Activated T-cell treated with anti-CD3 and anti-CD28 coated beads, Interleukin-2, amount 50 U/mL, for 4 hours (primary cell): ENCODE measurements at regions not wholly inside any gene's neighbourhood (a gene's known extent, or its start where the extent isn't known, plus 50 kb on each side); places are given as distances from the start of the nearest gene placed in this dataset.

ENCODE experiments used
- ATAC-seq, 2 donors: fragments of 200-7000 bp; cut with Tn5 transposase; one replicate each; pipeline ENCODE4 v1.10.0; 2021
- DNase-seq: peaks from one replicate; pipeline ENCODE4 v3.0.0-alpha.2; 2020
- H3K27me3 Mint-ChIP-seq: one replicate; pipeline ENCODE4 v1.8.0; 2021; ENCODE audit warnings: low read depth, mixed read lengths
- H3K36me3 Mint-ChIP-seq: one replicate; pipeline ENCODE4 v1.8.0; 2022; ENCODE audit warnings: mixed read lengths; ENCODE audit not compliant: insufficient read depth
- H3K4me1 Mint-ChIP-seq: one replicate; pipeline ENCODE4 v1.8.0; 2021; ENCODE audit warnings: low read depth, mixed read lengths
- H3K4me3 Mint-ChIP-seq: one replicate; pipeline ENCODE4 v1.8.0; 2021; ENCODE audit warnings: mild to moderate bottlenecking, moderate library complexity, mixed read lengths
- H3K9me3 Mint-ChIP-seq: one replicate; pipeline ENCODE4 v1.8.0; 2021; ENCODE audit warnings: mixed read lengths

DNA sequence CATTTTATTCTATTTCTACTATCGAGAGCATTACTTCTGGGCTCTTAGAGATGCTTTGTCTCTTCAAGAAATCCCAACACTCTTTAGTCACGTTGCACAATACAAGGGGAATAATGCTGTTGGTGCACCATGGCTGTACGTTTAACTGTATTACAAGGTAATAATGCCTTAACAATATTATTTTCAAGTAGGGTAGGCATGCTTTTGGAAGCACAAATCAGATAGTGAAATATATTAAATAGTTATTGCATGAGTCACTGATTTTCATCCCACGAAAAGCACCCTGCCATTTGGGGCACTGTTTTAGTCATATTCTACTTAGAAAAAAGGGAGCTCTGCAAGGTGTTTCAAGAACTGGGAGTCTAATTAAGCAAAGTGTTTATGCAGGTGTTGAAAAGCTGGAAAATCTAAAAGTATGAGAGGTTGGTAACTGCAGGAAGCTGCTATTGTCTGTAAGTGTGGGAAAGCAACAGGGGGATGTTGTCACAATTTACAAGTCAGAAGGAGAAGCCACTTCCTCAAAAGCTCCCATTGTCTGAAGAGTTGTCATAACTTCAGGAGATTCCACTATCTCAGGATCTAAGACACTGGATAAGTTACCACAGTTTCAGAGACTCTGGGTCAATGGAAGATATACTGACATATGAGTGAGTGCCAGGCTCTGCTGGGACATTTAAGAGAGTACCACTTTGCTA lies 218.2 kb downstream of the JRKL start:
- H3K4me3 Mint-ChIP-seq, result no peak overlapping the region

GRCh38 chr11:96614101-96614500 lies 224.3 kb downstream of the JRKL start:
- no peak for ATAC-seq
- Mint-ChIP-seq H3K27me3 (peaks cover 3% of the 10 kb centered on the region), H3K9me3 (no peaks in the 10 kb centered on the region)

More for the DNA sequence above, 218.2 kb downstream of the JRKL start:
- Mint-ChIP-seq H3K36me3 (no peaks in the 10 kb centered on the region), H3K4me1 (no peaks in the 10 kb centered on the region), H3K9me3 (no peaks in the 10 kb centered on the region), H3K27me3 (peaks cover 3% of the 10 kb centered on the region)
- ATAC-seq (no peak), DNase-seq (no peak)

DNA sequence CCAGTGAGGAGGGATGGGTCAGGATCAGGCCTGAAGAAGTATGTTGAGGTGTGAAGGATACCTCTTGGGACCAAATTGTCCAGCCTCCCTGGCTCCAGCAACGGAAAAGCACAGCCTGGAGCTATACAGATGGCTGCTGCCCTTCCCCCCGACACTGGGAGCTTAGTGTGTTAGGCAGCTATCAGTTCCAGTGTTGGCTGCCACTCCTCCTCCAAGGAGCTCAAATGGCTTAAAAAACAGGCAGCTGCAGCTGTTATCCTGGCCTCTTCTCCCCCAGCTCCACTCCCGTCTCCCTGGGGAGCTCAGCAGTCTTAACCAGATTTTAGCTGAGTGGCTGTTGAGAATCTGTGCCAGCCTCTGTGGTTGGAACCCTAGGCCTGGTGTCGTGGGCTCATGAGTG lies 225.0 kb downstream of the JRKL start:
- H3K9me3 Mint-ChIP-seq, result no peaks in the 10 kb centered on the region
- H3K27me3 Mint-ChIP-seq, result peaks cover 3% of the 10 kb centered on the region
- no peak overlapping the region for H3K4me3 Mint-ChIP-seq
- no peak for ATAC-seq
- H3K4me1 Mint-ChIP-seq, result no peaks in the 10 kb centered on the region
- H3K36me3 Mint-ChIP-seq, result no peaks in the 10 kb centered on the region
- no peak for DNase-seq

More at GRCh38 chr11:96614101-96614500, 224.3 kb downstream of the JRKL start:
- H3K36me3 Mint-ChIP-seq, result no peaks in the 10 kb centered on the region
- no peak overlapping the region for H3K4me3 Mint-ChIP-seq
- DNase-seq, result no peak
- no peaks in the 10 kb centered on the region for H3K4me1 Mint-ChIP-seq

GRCh38 chr11:96620464-96621044 lies 230.7 kb downstream of the JRKL start:
- ATAC-seq, result no peak
- H3K4me3 Mint-ChIP-seq, result no peak overlapping the region
- no peaks in the 10 kb centered on the region for H3K36me3 Mint-ChIP-seq
- no peaks in the 10 kb centered on the region for H3K4me1 Mint-ChIP-seq
- peaks cover 1% of the 10 kb centered on the region for H3K9me3 Mint-ChIP-seq
- no peaks in the 10 kb centered on the region for H3K27me3 Mint-ChIP-seq
- no peak for DNase-seq

- no peak for ATAC-seq
- Mint-ChIP-seq H3K4me3 (no peak overlapping the region), H3K4me1 (no peaks in the 10 kb centered on the region), H3K27me3 (no peaks in the 10 kb centered on the region), H3K36me3 (no peaks in the 10 kb centered on the region), H3K9me3 (peaks cover 7% of the 10 kb centered on the region)
- no peak for DNase-seq
Measured at GRCh38 chr11:96621161-96621560, 231.3 kb downstream of the JRKL start.

GRCh38 chr11:96622026-96622634 lies 232.3 kb downstream of the JRKL start:
- no peaks in the 10 kb centered on the region for H3K4me1 Mint-ChIP-seq
- ATAC-seq (no peak), DNase-seq (no peak)
- H3K4me3 Mint-ChIP-seq, result no peak overlapping the region
- peaks cover 16% of the 10 kb centered on the region for H3K9me3 Mint-ChIP-seq
- H3K27me3 Mint-ChIP-seq, result no peaks in the 10 kb centered on the region
- no peaks in the 10 kb centered on the region for H3K36me3 Mint-ChIP-seq

GRCh38 chr11:96624126-96624525 lies 234.3 kb downstream of the JRKL start:
- H3K27me3 Mint-ChIP-seq, result no peaks in the 10 kb centered on the region
- H3K36me3 Mint-ChIP-seq, result no peaks in the 10 kb centered on the region
- ATAC-seq (no peak), DNase-seq (no peak)
- no peak overlapping the region for H3K4me3 Mint-ChIP-seq
- peaks cover 22% of the 10 kb centered on the region for H3K9me3 Mint-ChIP-seq
- H3K4me1 Mint-ChIP-seq, result no peaks in the 10 kb centered on the region

DNA sequence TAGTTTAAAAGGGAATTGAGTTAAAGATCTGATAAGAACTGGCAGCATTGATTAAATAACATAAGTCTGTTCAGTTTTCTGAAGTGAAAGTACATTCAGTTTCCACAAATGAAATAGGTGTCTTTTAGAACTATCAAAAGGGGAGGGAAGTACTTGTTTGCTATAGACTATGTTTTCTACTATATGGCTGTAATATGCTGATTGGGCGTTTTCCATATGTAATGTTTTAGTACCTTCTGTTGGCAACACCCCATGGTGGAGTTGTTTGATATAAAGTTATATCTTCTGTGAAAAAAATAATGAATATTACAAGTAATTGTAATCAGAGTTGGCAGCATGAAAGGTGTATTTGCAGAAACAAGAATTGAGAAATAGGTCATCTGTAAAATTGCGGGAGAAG lies 237.6 kb downstream of the JRKL start:
- Mint-ChIP-seq H3K9me3 (peaks cover 25% of the 10 kb centered on the region), H3K27me3 (no peaks in the 10 kb centered on the region), H3K4me1 (no peaks in the 10 kb centered on the region), H3K4me3 (no peak overlapping the region), H3K36me3 (no peaks in the 10 kb centered on the region)
- DNase-seq (no peak), ATAC-seq (no peak)

DNA sequence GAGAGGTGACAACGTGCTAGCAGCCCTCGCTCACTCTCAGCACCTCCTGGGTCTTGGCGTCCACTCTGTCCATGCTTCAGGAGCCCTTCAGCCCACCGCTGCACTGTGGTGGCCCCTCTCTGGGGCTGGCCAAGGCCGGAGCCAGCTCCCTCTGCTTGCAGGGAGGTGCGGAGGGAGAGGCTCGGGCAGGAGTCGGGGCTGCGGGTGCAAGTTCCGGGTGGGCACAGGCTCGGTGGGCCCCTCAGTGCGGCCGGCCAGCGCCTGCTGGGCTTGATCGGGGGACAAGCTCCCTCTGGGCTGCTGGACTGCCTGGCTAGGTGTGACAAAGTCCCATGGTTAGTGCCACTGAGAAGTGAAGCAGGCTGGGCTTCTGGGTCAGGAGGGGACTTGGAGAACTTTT lies 245.8 kb downstream of the JRKL start:
- H3K27me3 Mint-ChIP-seq, result no peaks in the 10 kb centered on the region
- no peak for ATAC-seq
- no peaks in the 10 kb centered on the region for H3K36me3 Mint-ChIP-seq
- no peaks in the 10 kb centered on the region for H3K4me1 Mint-ChIP-seq
- H3K4me3 Mint-ChIP-seq, result no peak overlapping the region
- peaks cover 3% of the 10 kb centered on the region for H3K9me3 Mint-ChIP-seq
- DNase-seq, result no peak

- no peak for ATAC-seq
- no peak for DNase-seq
- Mint-ChIP-seq H3K36me3 (no peaks in the 10 kb centered on the region), H3K4me3 (no peak overlapping the region), H3K4me1 (no peaks in the 10 kb centered on the region), H3K27me3 (no peaks in the 10 kb centered on the region), H3K9me3 (no peaks in the 10 kb centered on the region)
Measured at GRCh38 chr11:96641261-96641660, 251.4 kb downstream of the JRKL start.

GRCh38 chr11:96642583-96642982 lies 252.8 kb downstream of the JRKL start:
- Mint-ChIP-seq H3K9me3 (no peaks in the 10 kb centered on the region), H3K4me3 (no peak overlapping the region), H3K36me3 (no peaks in the 10 kb centered on the region), H3K27me3 (no peaks in the 10 kb centered on the region), H3K4me1 (no peaks in the 10 kb centered on the region)
- no peak for DNase-seq
- ATAC-seq, result no peak

- Mint-ChIP-seq H3K4me1 (no peaks in the 10 kb centered on the region), H3K9me3 (no peaks in the 10 kb centered on the region), H3K4me3 (no peak overlapping the region), H3K27me3 (no peaks in the 10 kb centered on the region), H3K36me3 (no peaks in the 10 kb centered on the region)
- DNase-seq (no peak), ATAC-seq (no peak)
Measured at GRCh38 chr11:96643173-96643572, 253.4 kb downstream of the JRKL start.

DNA sequence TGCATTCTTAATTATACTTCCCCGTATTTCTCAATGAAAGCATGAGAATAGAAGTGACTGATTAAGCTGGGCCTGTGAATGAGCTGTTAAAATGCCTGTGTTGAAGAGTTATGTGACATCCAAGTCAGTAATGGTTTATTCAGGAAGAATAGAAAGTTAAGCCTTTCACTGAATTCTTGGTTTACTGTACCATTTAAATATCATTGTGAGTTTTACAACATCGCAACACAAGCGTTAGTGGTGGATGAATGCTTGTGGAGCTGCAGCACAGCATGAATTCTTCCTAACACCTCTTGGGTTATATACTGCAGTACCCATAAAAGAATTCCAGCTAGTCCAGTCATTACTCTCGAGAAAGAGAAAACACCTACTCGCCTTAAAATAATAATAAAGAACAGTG lies 257.8 kb downstream of the JRKL start:
- H3K4me3 Mint-ChIP-seq, result no peak overlapping the region

GRCh38 chr11:96648991-96649390 lies 259.2 kb downstream of the JRKL start:
- H3K9me3 Mint-ChIP-seq, result no peaks in the 10 kb centered on the region
- no peaks in the 10 kb centered on the region for H3K36me3 Mint-ChIP-seq
- H3K4me1 Mint-ChIP-seq, result no peaks in the 10 kb centered on the region
- DNase-seq, result no peak
- no peak for ATAC-seq
- no peaks in the 10 kb centered on the region for H3K27me3 Mint-ChIP-seq
- H3K4me3 Mint-ChIP-seq, result no peak overlapping the region

More for the DNA sequence above, 257.8 kb downstream of the JRKL start:
- H3K36me3 Mint-ChIP-seq, result no peaks in the 10 kb centered on the region
- DNase-seq (no peak), ATAC-seq (no peak)
- no peaks in the 10 kb centered on the region for H3K4me1 Mint-ChIP-seq
- no peaks in the 10 kb centered on the region for H3K9me3 Mint-ChIP-seq
- H3K27me3 Mint-ChIP-seq, result no peaks in the 10 kb centered on the region

- H3K4me1 Mint-ChIP-seq, result no peaks in the 10 kb centered on the region
- H3K36me3 Mint-ChIP-seq, result no peaks in the 10 kb centered on the region
- ATAC-seq (no peak), DNase-seq (no peak)
- H3K4me3 Mint-ChIP-seq, result no peak overlapping the region
- H3K27me3 Mint-ChIP-seq, result no peaks in the 10 kb centered on the region
- H3K9me3 Mint-ChIP-seq, result no peaks in the 10 kb centered on the region
Measured at GRCh38 chr11:96652516-96652915, 262.7 kb downstream of the JRKL start.
